NCI-H1092 (cell line): ENCODE measurements at regions not wholly inside any gene's neighbourhood (a gene's known extent, or its start where the extent isn't known, plus 50 kb on each side); places are given as distances from the start of the nearest gene placed in this dataset.
"Not testable (repeated sequence)": the region's sequence is repeated elsewhere in the genome, so short reads cannot be mapped to it uniquely, and the experiment has no call there.

Source experiments
- DNase-seq: peaks from one replicate; lab custom pipeline; 2025; lab: John Stamatoyannopoulos, UW

DNA sequence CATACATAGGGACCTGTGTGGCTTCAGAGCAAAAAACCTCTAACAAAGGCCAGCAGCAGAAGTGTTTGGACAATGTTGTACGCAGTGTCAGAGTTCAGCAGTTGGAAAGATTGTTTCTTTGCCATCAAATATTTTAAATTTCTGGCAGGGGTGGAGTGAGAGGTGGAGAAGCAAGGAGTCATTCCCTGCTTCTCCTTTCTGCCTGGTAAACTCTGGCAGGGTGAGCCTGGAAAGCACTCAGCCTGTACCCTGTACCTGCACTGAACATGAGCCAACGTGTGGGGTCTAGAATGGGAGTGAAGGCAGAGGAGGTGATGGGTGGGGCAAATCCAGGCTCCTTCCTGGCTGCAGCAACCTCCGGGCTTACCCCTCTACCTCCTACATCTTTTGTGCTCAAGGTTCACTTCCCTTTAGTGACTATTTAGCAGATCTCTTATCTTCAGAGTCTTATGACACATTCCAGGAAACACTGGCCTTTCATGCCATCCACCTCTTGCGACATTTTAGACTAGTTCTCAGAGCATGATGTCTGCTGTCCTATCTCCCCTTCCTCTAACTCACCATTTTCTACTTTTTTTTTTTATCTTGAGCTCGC, 445.0 kb upstream of the PIK3R1 start:
- DNase-seq, result no peak

DNA sequence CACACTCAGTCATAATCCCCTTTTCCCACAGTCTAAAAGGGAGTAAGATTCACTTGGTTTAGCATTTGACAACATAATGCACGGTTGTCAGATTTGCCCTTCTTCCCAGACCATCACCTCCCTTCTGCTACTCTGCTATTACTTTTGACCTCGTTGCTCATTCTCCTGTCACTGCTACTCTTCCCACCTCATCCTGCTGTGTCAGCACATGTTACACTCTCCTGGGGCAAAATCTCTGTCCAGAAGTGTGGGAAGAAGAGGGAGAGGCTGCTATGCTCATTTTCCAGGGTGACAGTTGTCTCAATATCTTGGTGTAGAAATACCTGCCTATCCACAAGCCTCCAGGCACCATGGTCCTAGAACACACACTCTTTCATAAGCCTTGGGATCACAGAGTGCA, 449.9 kb upstream of the PIK3R1 start:
- DNase-seq, result no peak

GRCh38 chr5:67757771-67758170, 457.8 kb upstream of the PIK3R1 start:
- DNase-seq, result not testable (repeated sequence)

DNA sequence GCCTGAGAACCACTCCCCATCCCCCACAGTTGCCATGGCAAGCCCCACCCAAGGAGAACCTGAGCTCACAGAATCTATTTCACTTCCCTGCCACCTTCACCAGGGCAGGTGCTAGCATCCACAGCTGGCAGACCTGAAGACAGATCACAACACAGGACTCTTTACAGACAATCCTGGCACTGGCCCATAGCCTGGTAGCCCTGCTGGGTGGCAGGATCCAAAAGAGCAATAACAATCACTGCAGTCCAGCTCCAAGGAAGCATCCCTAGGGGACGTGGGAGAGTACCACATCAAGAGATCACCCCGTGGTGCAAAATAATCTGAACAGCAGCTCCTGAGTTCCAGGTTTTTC, 463.2 kb upstream of the PIK3R1 start:
- DNase-seq, result no peak

DNA sequence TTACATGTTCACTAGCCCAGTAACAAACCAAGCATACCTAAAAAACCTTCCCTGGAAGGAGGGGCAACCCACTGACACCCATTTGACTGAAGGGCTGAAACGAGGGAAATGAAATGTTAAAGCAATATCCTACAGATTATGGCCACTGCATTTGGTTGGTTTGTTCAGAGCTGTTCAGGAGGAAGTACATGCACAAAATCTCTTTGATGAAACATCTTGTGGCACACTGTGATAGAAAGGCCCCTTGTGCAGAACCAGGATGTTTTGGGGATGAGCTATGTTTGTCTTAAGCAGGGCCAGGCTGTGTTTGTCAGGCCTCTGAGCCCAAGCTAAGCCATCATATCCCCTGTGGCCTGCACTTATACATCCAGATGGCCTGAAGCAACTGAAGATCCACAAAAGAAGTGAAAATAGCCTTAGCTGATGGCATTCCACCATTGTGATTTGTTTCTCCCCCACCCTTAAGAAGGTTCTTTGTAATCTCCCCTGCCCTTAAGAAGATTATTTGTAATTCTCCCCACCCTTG, 467.3 kb upstream of the PIK3R1 start:
- DNase-seq, result no peak

DNA sequence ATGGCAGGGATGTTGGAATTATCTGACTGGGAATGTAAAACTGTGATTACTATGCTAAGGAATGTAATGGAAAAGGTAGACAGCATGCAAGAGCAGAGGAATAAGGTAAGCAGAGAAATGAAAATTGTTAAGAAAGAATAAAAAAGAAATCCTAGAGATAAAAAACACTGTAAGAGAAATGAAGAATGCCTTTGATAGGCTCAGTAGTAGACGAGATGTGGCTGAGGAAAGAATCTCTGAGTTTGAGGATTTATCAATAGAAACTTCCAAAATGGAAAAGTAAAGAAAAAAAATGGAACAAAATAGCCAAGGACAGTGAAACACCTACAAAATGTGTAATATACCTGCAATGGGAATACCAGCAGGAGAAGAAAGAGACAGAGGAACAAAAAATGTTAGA, 468.5 kb upstream of the PIK3R1 start:
- no peak for DNase-seq

GRCh38 chr5:67746608-67747007, 468.9 kb upstream of the PIK3R1 start:
- not testable (repeated sequence) for DNase-seq

GRCh38 chr5:67746103-67746502, 469.5 kb upstream of the PIK3R1 start:
- no peak for DNase-seq

GRCh38 chr5:67732921-67733320, 482.6 kb upstream of the PIK3R1 start:
- no peak for DNase-seq

- no peak for DNase-seq
These were observed 483.1 kb upstream of the PIK3R1 start for GRCh38 chr5:67732471-67732870.

- no peak for DNase-seq
These were observed 483.7 kb upstream of the PIK3R1 start for GRCh38 chr5:67731886-67732285.

- DNase-seq, result no peak
These were observed 484.6 kb upstream of the PIK3R1 start for GRCh38 chr5:67730917-67731474.

DNA sequence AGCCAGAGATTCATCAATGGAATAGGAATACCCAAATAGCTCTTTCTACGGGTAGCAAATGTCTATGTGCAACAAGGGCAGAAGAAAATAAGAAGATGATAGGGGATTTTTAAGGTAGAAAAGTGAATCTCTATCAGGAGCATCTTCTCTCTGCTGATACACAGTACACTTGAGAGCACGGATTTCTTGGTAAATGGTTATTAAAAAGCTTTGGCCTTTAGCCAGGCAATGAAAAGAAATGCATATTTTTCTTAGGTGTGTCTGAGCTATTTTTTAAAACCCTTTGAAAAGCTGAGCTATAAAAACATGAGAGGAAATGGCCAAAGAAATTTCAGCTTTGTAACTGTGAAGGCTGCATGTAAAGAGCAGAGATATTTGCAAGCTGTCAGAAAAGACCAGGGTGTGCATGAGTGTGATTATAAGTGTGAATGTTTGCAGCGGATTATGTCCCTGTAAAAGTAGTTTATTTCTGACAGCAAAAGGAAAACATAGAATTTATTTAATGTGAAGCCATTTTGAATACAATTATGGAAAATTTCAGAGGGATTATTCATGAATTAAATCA, 487.1 kb upstream of the PIK3R1 start:
- no peak for DNase-seq

- no peak for DNase-seq
These were observed 490.0 kb upstream of the PIK3R1 start for GRCh38 chr5:67725604-67726003.

GRCh38 chr5:67724412-67725135, 491.0 kb upstream of the PIK3R1 start:
- no peak for DNase-seq

- no peak for DNase-seq
These were observed 491.7 kb upstream of the PIK3R1 start for GRCh38 chr5:67723873-67724272.

GRCh38 chr5:67722582-67722981, 493.0 kb upstream of the PIK3R1 start:
- DNase-seq, result not testable (repeated sequence)

DNA sequence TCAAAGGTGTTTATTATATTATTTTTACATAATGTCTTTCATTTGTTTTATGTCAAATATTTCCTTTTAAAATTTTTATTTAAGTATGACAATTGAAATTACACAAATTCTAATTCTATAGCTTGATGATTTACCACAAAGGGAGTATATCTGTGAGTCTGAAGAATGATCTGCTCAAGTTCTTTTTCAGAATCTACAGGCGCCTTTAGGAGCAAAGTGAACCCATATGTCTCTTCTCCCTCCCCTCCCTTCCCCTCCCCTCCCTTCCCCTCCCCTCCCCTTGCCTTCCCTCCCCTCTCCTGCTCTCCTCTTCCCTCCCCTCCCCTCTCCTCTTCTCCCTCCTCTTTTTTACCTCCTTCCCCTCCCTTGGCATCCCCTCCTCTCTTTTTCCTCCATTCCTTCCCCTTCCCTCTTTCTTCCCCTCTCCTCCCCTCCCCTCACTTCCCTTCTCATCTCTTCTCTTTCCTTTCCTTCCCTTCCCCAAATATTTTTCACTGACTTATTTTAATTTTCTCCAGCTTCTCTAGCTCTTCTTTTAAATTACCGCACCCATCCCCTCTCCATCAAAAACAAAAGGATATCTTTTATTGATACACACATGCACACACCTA, 495.3 kb upstream of the PIK3R1 start:
- no peak for DNase-seq

GRCh38 chr5:67702008-67702407, 505.4 kb upstream of the CD180 start:
- no peak for DNase-seq

DNA sequence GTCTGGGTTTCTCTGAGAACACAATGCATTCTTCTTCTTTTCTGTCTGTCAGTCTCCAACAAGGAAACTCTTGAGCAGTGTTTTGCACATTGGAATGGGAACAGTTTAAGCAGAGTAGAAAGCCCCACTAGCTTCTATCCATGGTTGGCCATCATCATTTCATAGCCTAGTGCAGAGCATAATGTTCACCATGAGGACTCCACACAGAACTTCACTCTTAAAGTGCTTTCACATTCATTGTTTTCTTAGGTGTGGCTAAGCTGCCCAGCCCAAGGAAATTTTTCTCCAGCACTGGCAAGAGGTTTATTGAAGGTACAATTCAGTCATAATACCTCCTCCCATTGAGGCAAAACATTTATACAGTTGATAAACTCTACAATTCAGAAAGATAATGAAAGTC, 503.0 kb upstream of the CD180 start:
- DNase-seq, result no peak

GRCh38 chr5:67696446-67696845, 499.8 kb upstream of the CD180 start:
- no peak for DNase-seq

GRCh38 chr5:67695369-67695768, 498.8 kb upstream of the CD180 start:
- DNase-seq, result no peak

GRCh38 chr5:67694810-67695191, 498.2 kb upstream of the CD180 start:
- DNase-seq, result no peak
